Glutamatergic neuron (in vitro differentiated cells): ENCODE measurements at regions not wholly inside any gene's neighbourhood (a gene's known extent, or its start where the extent isn't known, plus 50 kb on each side); places are given as distances from the start of the nearest gene placed in this dataset.

Experiments used
- DNase-seq: peaks from one replicate; pipeline ENCODE4 v3.0.0; 2022
- H3K27ac Mint-ChIP-seq: one replicate; pipeline ENCODE4 v1.8.0; 2020; ENCODE audit warnings: mild to moderate bottlenecking, mixed read lengths, inconsistent platforms; ENCODE audit not compliant: unreplicated experiment
- H3K27me3 Mint-ChIP-seq: one replicate; pipeline ENCODE4 v1.8.0; 2020; ENCODE audit warnings: mild to moderate bottlenecking, moderate library complexity, mixed read lengths, inconsistent platforms; ENCODE audit not compliant: unreplicated experiment
- H3K36me3 Mint-ChIP-seq: one replicate; pipeline ENCODE4 v1.8.0; 2020; ENCODE audit warnings: mild to moderate bottlenecking, mixed read lengths, inconsistent platforms; ENCODE audit not compliant: unreplicated experiment
- H3K4me1 Mint-ChIP-seq: one replicate; pipeline ENCODE4 v1.8.0; 2020; ENCODE audit warnings: mild to moderate bottlenecking, low read depth, mixed read lengths, inconsistent platforms; ENCODE audit not compliant: unreplicated experiment
- H3K4me3 Mint-ChIP-seq: one replicate; pipeline ENCODE4 v1.8.0; 2020; ENCODE audit warnings: mild to moderate bottlenecking, mixed read lengths, inconsistent platforms; ENCODE audit not compliant: unreplicated experiment
- H3K9me3 Mint-ChIP-seq: one replicate; pipeline ENCODE4 v1.8.0; 2020; ENCODE audit warnings: mild to moderate bottlenecking, moderate library complexity, mixed read lengths, inconsistent platforms; ENCODE audit not compliant: unreplicated experiment
- TF ChIP-seq, protein P1 (sequence below): fragments of 200-600 bp; sonication (generic); IDR thresholded peaks from one replicate; pipeline ENCODE4 v1.5.0; 2021; ENCODE audit not compliant: partially characterized antibody, unreplicated experiment

DNA sequence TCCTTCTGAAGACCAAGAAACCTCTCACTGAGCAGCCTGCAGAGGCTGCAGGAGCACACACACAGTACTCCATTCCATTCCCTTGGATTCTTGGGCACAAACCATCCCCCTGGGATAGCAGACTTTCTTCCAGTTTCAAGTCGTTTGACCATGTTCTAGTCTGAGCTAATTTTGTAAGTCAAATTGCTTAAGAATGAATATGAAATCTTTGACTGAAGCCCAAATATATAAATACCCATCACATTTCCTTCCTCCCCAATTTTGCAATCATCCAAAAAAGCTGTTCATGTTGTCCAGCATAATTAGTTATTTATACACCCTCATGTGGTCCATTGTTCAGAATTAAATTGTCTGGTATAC lies 231.2 kb upstream of the TPRG1 start:
- Mint-ChIP-seq H3K9me3 (no peaks in the 10 kb centered on the region), H3K36me3 (no peaks in the 10 kb centered on the region), H3K4me3 (no peak overlapping the region), H3K27me3 (no peaks in the 10 kb centered on the region), H3K4me1 (no peaks in the 10 kb centered on the region), H3K27ac (no peak overlapping the region)
- DNase-seq: no peak
- TF ChIP-seq, protein P1, sequence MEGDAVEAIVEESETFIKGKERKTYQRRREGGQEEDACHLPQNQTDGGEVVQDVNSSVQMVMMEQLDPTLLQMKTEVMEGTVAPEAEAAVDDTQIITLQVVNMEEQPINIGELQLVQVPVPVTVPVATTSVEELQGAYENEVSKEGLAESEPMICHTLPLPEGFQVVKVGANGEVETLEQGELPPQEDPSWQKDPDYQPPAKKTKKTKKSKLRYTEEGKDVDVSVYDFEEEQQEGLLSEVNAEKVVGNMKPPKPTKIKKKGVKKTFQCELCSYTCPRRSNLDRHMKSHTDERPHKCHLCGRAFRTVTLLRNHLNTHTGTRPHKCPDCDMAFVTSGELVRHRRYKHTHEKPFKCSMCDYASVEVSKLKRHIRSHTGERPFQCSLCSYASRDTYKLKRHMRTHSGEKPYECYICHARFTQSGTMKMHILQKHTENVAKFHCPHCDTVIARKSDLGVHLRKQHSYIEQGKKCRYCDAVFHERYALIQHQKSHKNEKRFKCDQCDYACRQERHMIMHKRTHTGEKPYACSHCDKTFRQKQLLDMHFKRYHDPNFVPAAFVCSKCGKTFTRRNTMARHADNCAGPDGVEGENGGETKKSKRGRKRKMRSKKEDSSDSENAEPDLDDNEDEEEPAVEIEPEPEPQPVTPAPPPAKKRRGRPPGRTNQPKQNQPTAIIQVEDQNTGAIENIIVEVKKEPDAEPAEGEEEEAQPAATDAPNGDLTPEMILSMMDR: no peak

DNA sequence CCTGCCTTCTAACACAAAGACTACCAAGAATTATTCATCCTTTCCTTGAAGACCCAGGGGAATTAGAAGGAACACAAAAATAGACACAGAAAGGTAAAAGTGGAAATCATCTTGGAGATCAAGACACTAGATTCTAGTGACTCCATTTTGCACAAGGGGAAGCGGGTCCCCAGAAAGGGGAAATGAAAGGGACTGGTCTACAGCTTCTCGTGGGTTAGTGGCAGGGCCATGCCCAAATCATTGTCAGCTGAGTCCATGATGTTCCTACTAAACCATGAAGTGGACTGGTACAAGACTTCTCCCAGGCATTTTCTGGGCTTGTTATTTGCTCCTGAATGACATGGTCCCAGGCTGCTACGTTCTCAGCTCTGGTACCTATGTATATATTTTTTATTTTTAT lies 230.7 kb upstream of the TPRG1 start:
- no peaks in the 10 kb centered on the region for H3K9me3 Mint-ChIP-seq
- no peak for DNase-seq
- H3K4me1 Mint-ChIP-seq: no peaks in the 10 kb centered on the region
- H3K27ac Mint-ChIP-seq: no peak overlapping the region
- no peak overlapping the region for H3K4me3 Mint-ChIP-seq
- no peaks in the 10 kb centered on the region for H3K27me3 Mint-ChIP-seq
- TF ChIP-seq, protein P1: no peak
- no peaks in the 10 kb centered on the region for H3K36me3 Mint-ChIP-seq

DNA sequence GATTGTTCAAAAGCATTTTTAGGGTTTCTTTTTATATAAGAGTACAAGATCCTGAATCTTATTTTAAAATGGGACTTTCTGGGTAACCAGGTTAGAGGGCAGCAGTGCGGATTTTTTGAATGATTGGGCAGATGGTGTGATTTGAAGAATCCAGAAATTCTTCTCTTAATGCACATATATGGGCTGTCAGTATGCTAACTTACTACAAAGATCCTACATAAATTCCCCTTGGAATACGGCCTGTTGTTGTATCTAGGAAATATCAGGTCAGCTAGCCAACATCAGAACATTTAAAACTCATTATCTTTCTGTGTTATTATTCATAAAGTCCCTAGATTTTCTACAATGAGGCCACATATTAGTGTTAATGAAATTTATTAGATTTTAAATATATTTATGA lies 229.6 kb upstream of the TPRG1 start:
- Mint-ChIP-seq H3K4me3 (no peak overlapping the region), H3K9me3 (no peaks in the 10 kb centered on the region), H3K36me3 (no peaks in the 10 kb centered on the region), H3K27me3 (no peaks in the 10 kb centered on the region), H3K27ac (no peak overlapping the region), H3K4me1 (no peaks in the 10 kb centered on the region)
- no peak for DNase-seq
- TF ChIP-seq, protein P1: no peak

DNA sequence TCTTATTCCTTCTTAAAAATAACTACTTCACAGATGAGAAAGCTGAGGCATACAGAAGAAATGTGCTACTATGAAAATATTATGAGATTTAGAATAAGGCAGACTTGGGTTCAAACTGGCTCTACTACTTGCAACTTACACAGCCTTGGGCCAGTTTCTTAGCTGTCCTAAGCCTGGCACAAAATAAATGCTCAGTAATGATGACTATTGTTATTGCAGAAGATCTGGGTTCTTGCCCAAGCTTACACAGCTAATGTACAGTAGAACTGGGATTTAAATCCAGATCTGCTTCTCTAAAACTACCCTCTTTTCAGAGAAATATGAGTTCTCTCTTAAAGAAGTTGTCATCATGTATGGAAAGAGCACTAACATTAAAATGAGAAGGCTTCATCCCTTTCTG lies 228.2 kb upstream of the TPRG1 start:
- H3K27me3 Mint-ChIP-seq: no peaks in the 10 kb centered on the region
- no peak overlapping the region for H3K4me3 Mint-ChIP-seq
- TF ChIP-seq, protein P1: no peak
- DNase-seq: no peak
- H3K27ac Mint-ChIP-seq: no peak overlapping the region
- no peaks in the 10 kb centered on the region for H3K9me3 Mint-ChIP-seq
- H3K36me3 Mint-ChIP-seq: no peaks in the 10 kb centered on the region
- H3K4me1 Mint-ChIP-seq: no peaks in the 10 kb centered on the region

DNA sequence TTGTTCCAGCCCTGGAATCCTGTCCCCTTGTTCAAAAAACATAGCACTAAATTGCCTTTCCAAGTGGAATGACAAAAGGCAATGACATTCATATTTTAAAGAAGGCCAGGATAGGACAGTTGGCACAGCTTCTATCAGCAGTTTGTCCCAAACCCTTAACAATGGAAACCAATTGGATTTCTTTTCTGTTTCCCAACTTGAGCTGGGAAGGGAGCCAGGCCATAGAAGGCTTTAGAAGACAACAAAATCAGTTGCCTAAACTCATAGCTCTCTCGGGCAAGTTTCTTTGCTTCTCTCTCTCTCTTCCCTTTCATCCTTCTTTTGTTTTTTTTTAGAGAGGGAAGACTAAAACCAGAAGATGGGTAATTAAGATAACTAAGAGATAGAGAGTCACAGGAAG lies 227.7 kb upstream of the TPRG1 start:
- no peak for DNase-seq
- Mint-ChIP-seq H3K4me3 (no peak overlapping the region), H3K9me3 (no peaks in the 10 kb centered on the region), H3K27me3 (no peaks in the 10 kb centered on the region), H3K4me1 (no peaks in the 10 kb centered on the region), H3K27ac (no peak overlapping the region), H3K36me3 (no peaks in the 10 kb centered on the region)
- TF ChIP-seq, protein P1: no peak
